WERI-Rb-1 (cell line): ENCODE measurements at regions not wholly inside any gene's neighbourhood (a gene's known extent, or its start where the extent isn't known, plus 50 kb on each side); places are given as distances from the start of the nearest gene placed in this dataset.

Experiments
- DNase-seq: peaks from one replicate; pipeline ENCODE4 v3.0.0-alpha.2; 2020
- H3K27ac ChIP-seq: fragments of 250-450 bp; sonication (Bioruptor Pico); 2 replicates; pipeline ENCODE4 v1.5.1; 2020; ENCODE audit warnings: mild to moderate bottlenecking, moderate library complexity
- H3K27me3 ChIP-seq: fragments of 250-450 bp; sonication (Bioruptor Pico); 2 replicates; pipeline ENCODE4 v1.5.1; 2021; ENCODE audit warnings: mild to moderate bottlenecking, low read depth, moderate library complexity; ENCODE audit not compliant: insufficient read depth, severe bottlenecking
- H3K36me3 ChIP-seq: fragments of 250-450 bp; sonication (Bioruptor Pico); 2 replicates; pipeline ENCODE4 v1.5.1; 2020; ENCODE audit warnings: mild to moderate bottlenecking, moderate library complexity
- H3K4me3 ChIP-seq: 2 replicates; pipeline ENCODE4 v1.5.1; 2011; ENCODE audit warnings: low read depth, mild to moderate bottlenecking, control low read depth, low read length
- H3K9me3 ChIP-seq: fragments of 250-450 bp; sonication (Bioruptor Pico); 2 replicates; pipeline ENCODE4 v1.5.1; 2021; ENCODE audit warnings: mild to moderate bottlenecking, moderate library complexity; ENCODE audit not compliant: severe bottlenecking
- CTCF ChIP-seq: IDR thresholded peaks from 2 replicates; pipeline ENCODE4 v1.5.1; 2011; ENCODE audit warnings: low read depth, mild to moderate bottlenecking, control low read depth, inconsistent platforms, low read length

- Histone ChIP-seq H3K27ac (no peak overlapping the region), H3K27me3 (peaks cover 47% of the 10 kb centered on the region), H3K9me3 (no peaks in the 10 kb centered on the region), H3K36me3 (no peaks in the 10 kb centered on the region), H3K4me3 (no peak overlapping the region)
- TF ChIP-seq CTCF, result no peak
- no peak for DNase-seq
Observed at GRCh38 chr15:96720656-96721055, 390.2 kb downstream of the NR2F2 start.

- H3K27me3 ChIP-seq, result peaks cover 54% of the 10 kb centered on the region
- TF ChIP-seq CTCF, result no peak
- no peaks in the 10 kb centered on the region for H3K9me3 ChIP-seq
- H3K27ac ChIP-seq, result no peak overlapping the region
- no peak overlapping the region for H3K4me3 ChIP-seq
- DNase-seq, result no peak
- H3K36me3 ChIP-seq, result no peaks in the 10 kb centered on the region
Observed at GRCh38 chr15:96728591-96728990, 398.1 kb downstream of the NR2F2 start.

- Histone ChIP-seq H3K4me3 (no peak overlapping the region), H3K36me3 (no peaks in the 10 kb centered on the region), H3K9me3 (no peaks in the 10 kb centered on the region), H3K27me3 (peaks cover 54% of the 10 kb centered on the region), H3K27ac (no peak overlapping the region)
- TF ChIP-seq CTCF, result no peak
- no peak for DNase-seq
Observed at GRCh38 chr15:96732704-96733103, 402.2 kb downstream of the NR2F2 start.

DNA sequence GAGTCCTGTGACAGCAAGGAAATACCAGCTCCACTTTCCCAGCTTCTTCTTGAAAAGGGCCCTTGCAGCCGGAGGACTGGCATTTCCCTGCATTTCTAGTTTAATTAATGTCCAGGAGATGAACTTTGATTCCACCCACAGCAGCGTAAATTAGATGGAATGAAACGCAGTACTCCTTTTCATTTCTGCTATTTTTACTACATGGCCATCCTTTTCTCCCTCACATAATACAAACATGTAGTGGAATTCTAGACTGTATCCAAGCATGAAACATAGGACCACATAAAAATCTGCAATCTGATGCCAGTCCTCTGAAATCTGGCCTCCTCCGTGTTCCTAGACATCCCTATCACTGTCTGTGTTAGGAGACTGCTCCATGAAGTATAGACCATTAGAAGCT lies 403.2 kb downstream of the NR2F2 start:
- Histone ChIP-seq H3K27me3 (peaks cover 45% of the 10 kb centered on the region), H3K27ac (no peak overlapping the region), H3K9me3 (no peaks in the 10 kb centered on the region), H3K36me3 (no peaks in the 10 kb centered on the region), H3K4me3 (no peak overlapping the region)
- no peak for TF ChIP-seq CTCF
- no peak for DNase-seq

- H3K9me3 ChIP-seq, result no peaks in the 10 kb centered on the region
- H3K27ac ChIP-seq, result no peak overlapping the region
- H3K27me3 ChIP-seq, result peaks cover 50% of the 10 kb centered on the region
- DNase-seq, result no peak
- H3K36me3 ChIP-seq, result no peaks in the 10 kb centered on the region
- TF ChIP-seq CTCF, result no peak
- H3K4me3 ChIP-seq, result no peak overlapping the region
Observed at GRCh38 chr15:96735632-96736240, 405.2 kb downstream of the NR2F2 start.

- Histone ChIP-seq H3K36me3 (no peaks in the 10 kb centered on the region), H3K27me3 (peaks cover 53% of the 10 kb centered on the region), H3K4me3 (no peak overlapping the region), H3K27ac (no peak overlapping the region), H3K9me3 (no peaks in the 10 kb centered on the region)
- TF ChIP-seq CTCF, result no peak
- no peak for DNase-seq
Observed at GRCh38 chr15:96736384-96736783, 405.9 kb downstream of the NR2F2 start.
